SU-DHL-6 (cell line): ENCODE measurements at regions not wholly inside any gene's neighbourhood (a gene's known extent, or its start where the extent isn't known, plus 50 kb on each side); places are given as distances from the start of the nearest gene placed in this dataset.

Source experiments
- EZH2phosphoT487 ChIP-seq: fragments of 200-600 bp; sonication (generic), shearing (Covaris generic); conservative IDR thresholded peaks from 2 replicates; pipeline ENCODE4 v1.6.1; 2018; ENCODE audit warnings: mild to moderate bottlenecking, antibody characterized with exemption, low read length, moderate library complexity, mixed read lengths
- TF ChIP-seq, protein P1 (sequence below): fragments of 200-600 bp; sonication (generic); IDR thresholded peaks from one replicate; pipeline ENCODE4 v1.5.1; 2017; ENCODE audit warnings: antibody characterized with exemption, mild to moderate bottlenecking, low read length, moderate library complexity; ENCODE audit not compliant: insufficient read depth, poor library complexity, severe bottlenecking

DNA sequence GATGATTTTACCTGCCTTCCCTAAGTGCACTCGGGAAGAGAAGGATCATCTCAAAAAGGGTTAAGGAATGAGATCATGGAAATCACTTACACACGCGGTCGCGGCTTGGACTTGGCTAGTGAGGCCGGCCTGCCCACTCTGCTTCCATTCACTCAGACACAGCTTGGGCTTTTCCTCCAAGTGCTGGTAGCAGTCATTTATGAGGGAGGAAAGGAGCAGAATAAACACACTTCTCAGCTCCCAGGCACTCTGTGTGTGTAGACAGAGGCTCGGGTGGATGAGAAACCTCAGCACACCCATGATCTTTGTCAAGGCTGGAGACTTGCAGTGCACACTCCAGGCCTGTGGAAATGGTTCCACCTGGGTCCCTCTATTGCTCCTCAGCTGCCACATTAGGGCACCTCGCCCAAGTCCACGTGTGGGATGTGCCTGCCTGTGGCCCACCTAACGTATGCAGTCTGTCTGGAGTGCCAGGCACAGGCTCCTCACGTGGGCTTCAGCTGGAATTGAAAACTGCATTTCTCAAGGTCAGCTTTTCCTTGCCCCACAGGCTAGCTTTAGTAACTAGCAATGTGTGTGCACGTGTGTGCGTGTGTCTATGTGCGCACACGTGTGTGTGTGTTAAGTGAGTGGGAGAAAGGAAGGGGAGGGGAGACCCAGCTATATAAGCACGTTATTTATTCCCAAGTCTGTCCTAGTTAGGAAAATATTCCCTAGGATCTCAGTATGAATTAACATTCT is 288.4 kb downstream of the SOX11 start:
- TF ChIP-seq, protein P1, sequence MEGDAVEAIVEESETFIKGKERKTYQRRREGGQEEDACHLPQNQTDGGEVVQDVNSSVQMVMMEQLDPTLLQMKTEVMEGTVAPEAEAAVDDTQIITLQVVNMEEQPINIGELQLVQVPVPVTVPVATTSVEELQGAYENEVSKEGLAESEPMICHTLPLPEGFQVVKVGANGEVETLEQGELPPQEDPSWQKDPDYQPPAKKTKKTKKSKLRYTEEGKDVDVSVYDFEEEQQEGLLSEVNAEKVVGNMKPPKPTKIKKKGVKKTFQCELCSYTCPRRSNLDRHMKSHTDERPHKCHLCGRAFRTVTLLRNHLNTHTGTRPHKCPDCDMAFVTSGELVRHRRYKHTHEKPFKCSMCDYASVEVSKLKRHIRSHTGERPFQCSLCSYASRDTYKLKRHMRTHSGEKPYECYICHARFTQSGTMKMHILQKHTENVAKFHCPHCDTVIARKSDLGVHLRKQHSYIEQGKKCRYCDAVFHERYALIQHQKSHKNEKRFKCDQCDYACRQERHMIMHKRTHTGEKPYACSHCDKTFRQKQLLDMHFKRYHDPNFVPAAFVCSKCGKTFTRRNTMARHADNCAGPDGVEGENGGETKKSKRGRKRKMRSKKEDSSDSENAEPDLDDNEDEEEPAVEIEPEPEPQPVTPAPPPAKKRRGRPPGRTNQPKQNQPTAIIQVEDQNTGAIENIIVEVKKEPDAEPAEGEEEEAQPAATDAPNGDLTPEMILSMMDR, result no peak
- TF ChIP-seq EZH2phosphoT487, result no peak
